K562 (cell line): ENCODE measurements at regions not wholly inside any gene's neighbourhood (a gene's known extent, or its start where the extent isn't known, plus 50 kb on each side); places are given as distances from the start of the nearest gene placed in this dataset.
A peak's percentile ranks its signal among the peaks of the same experiment; 100 is the strongest.

Experiments used
- ADNP ChIP-seq: fragments of 200-800 bp; sonication (Bioruptor generic); IDR thresholded peaks from 2 replicates; pipeline ENCODE4 v1.6.1; 2016; ENCODE audit warnings: missing genetic modification characterization, missing compliant biosample characterization
- BCOR ChIP-seq: fragments of 450-650 bp; IDR thresholded peaks from 2 replicates; pipeline ENCODE4 v1.6.1; 2016
- BRD9 ChIP-seq: fragments of 450-650 bp; IDR thresholded peaks from 2 replicates; pipeline ENCODE4 v1.6.1; 2018; ENCODE audit warnings: low read depth; ENCODE audit not compliant: partially characterized antibody
- ESRRA ChIP-seq: fragments of 450-650 bp; IDR thresholded peaks from 2 replicates; pipeline ENCODE4 v1.6.1; 2014; ENCODE audit warnings: low read depth, mild to moderate bottlenecking, moderate library complexity, borderline replicate concordance
- FOXJ3 ChIP-seq: sonication (generic); formaldehyde crosslinking; IDR thresholded peaks from 2 replicates; pipeline ENCODE4 v1.4.0; 2020; ENCODE audit warnings: mild to moderate bottlenecking, missing genetic modification reagents
- GABPA ChIP-seq: fragments of 200-800 bp; sonication (Bioruptor generic); conservative IDR thresholded peaks from 2 replicates; pipeline ENCODE4 v1.6.1; 2016; ENCODE audit warnings: low read depth, missing genetic modification characterization, missing compliant biosample characterization
- MEIS2 ChIP-seq: fragments of 450-650 bp; IDR thresholded peaks from 2 replicates; pipeline ENCODE4 v1.6.1; 2014; ENCODE audit warnings: mild to moderate bottlenecking; ENCODE audit not compliant: partially characterized antibody
- NCOA6 ChIP-seq: fragments of 450-650 bp; IDR thresholded peaks from 2 replicates; pipeline ENCODE4 v1.6.1; 2017; ENCODE audit warnings: mild to moderate bottlenecking
- PTBP1 ChIP-seq: fragments of 200-400 bp; formaldehyde crosslinking; IDR thresholded peaks from 2 replicates; pipeline ENCODE4 v1.6.1; 2017; ENCODE audit warnings: low read depth, low read length
- PURB ChIP-seq: sonication (generic); formaldehyde crosslinking; IDR thresholded peaks from 2 replicates; pipeline ENCODE4 v1.9.0; 2021; ENCODE audit warnings: low read depth, mild to moderate bottlenecking, missing genetic modification reagents
- SMARCA5 ChIP-seq: fragments of 450-650 bp; IDR thresholded peaks from 2 replicates; pipeline ENCODE4 v1.6.1; 2016
- TCFL5 ChIP-seq: fragments of 250-450 bp; sonication (Bioruptor Pico); conservative IDR thresholded peaks from 2 replicates; pipeline ENCODE4 v1.6.1; 2021; ENCODE audit warnings: mild to moderate bottlenecking, moderate library complexity, matching md5 sums
- TRIM24 ChIP-seq, 2 experiments: fragments of 450-650 bp; IDR thresholded peaks; 2 replicates each; pipeline ENCODE4 v1.6.1; 2016
- YY1 ChIP-seq, 3 experiments: IDR thresholded peaks; 2 replicates each; pipeline ENCODE4 v1.6.1; 2011; ENCODE audit warnings: low read length in 2 of 3, mild to moderate bottlenecking in 2 of 3, moderate library complexity in 2 of 3, borderline replicate concordance in 1 of 3, control low read depth in 1 of 3, low read depth in 1 of 3; ENCODE audit not compliant: insufficient read depth in 3 of 3, insufficient replicate concordance in 2 of 3, control insufficient read depth in 1 of 3, insufficient read length in 1 of 3; ENCODE audit errors: extremely low read depth in 1 of 3
- ZBTB8A ChIP-seq: fragments of 450-650 bp; IDR thresholded peaks from 2 replicates; pipeline ENCODE4 v1.6.1; 2018; ENCODE audit warnings: mild to moderate bottlenecking, moderate library complexity; ENCODE audit not compliant: partially characterized antibody
- ZNF175 ChIP-seq: fragments of 200-800 bp; sonication (Bioruptor generic); IDR thresholded peaks from 2 replicates; pipeline ENCODE4 v1.6.1; 2016; ENCODE audit warnings: low read depth, mild to moderate bottlenecking, missing genetic modification characterization, missing compliant biosample characterization
- ZNF239 ChIP-seq: fragments of 250-450 bp; sonication (Bioruptor Pico); IDR thresholded peaks from 2 replicates; pipeline ENCODE4 v1.4.0; 2020; ENCODE audit warnings: mild to moderate bottlenecking
- ZNF644 ChIP-seq: fragments of 200-800 bp; sonication (Bioruptor generic); IDR thresholded peaks from 2 replicates; pipeline ENCODE4 v1.6.1; 2016; ENCODE audit warnings: low read depth, missing genetic modification characterization, missing compliant biosample characterization
- TF ChIP-seq, protein P1 (sequence below): fragments of 250-450 bp; sonication (Bioruptor Pico); IDR thresholded peaks from 2 replicates; pipeline ENCODE4 v1.6.1; 2021; ENCODE audit warnings: mild to moderate bottlenecking
- TF ChIP-seq, protein P2 (sequence below), 2 experiments: fragments of 150-350 bp in 1 of 2; IDR thresholded peaks; 2 replicates each; pipeline ENCODE4 v1.6.1; 2012 to 2016; ENCODE audit warnings: low read depth in 2 of 2, low read length in 2 of 2, mild to moderate bottlenecking in 1 of 2, moderate library complexity in 1 of 2
- TF ChIP-seq, protein P3 (sequence below), 3 experiments: IDR thresholded peaks in 2 of 3; conservative IDR thresholded peaks in 1 of 3; 2 replicates each; pipeline ENCODE4 v1.5.1; 2011 to 2012; ENCODE audit warnings: low read length in 3 of 3, mild to moderate bottlenecking in 3 of 3, control low read depth in 2 of 3, improper control_type of control experiment in 1 of 3, inconsistent platforms in 1 of 3, low read depth in 1 of 3, mixed read lengths in 1 of 3, moderate library complexity in 1 of 3; ENCODE audit not compliant: insufficient read depth in 2 of 3
- TF ChIP-seq, protein P4 (sequence below): IDR thresholded peaks from 3 replicates; pipeline ENCODE4 v1.6.1; 2011; ENCODE audit warnings: borderline replicate concordance, mild to moderate bottlenecking; ENCODE audit not compliant: insufficient read length, insufficient read depth

DNA sequence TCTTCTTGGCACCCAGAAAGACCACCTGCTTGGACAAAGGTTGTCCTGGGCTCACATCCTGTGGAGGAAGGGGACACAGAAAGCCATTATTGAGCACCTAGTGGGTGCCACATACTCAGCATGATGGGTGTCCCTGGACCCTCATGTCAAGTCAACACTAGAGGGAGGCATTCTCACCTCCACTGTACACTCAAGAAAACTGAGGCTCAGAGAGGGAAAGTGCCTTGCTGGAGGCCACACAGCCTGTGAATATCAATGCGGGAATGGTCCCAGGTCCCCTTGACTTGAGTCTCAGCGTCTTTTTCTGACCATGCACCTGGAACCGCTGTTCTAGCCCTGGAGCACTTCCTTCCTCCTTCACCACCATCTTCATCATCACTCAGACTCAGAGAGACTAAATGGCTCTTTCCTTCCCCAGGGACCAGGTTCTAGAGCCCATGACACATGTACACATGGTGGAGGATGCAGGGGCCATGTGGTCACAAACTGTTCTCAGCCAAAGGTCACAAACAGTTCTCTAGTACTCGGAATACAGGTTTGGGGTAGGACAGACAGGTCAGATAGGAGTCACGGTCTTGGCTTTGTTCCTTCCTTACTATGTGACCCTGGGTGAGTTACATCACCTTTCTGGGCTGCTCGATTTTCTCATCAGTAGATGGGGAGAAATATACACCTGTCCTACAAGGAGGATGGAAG lies 89.2 kb upstream of the WNT4 start (continued):
- TF ChIP-seq ESRRA (peak; percentile 32; the same call in 1 of the 2 replicates), PURB (no peak), BCOR (peak; percentile 62), YY1 (IDR thresholded peaks at IDR 0.05; ENCODE audit: borderline replicate concordance in 1 of 3, control insufficient read depth in 1 of 3, extremely low read depth in 1 of 3, insufficient read depth in 3 of 3, insufficient read length in 1 of 3, insufficient replicate concordance in 2 of 3, low read depth in 1 of 3, low read length in 2 of 3) (no peak), BRD9 (no peak), ZNF644 (no peak), FOXJ3 (no peak), ZBTB8A (no peak), ZNF175 (CRISPR knock-in tag) (no peak), GABPA (no peak), NCOA6 (no peak), PTBP1 (0 out of 2 replicates have a peak, but pooled peaks have one; percentile 51), MEIS2 (no peak), TCFL5 (CRISPR knock-in tag) (no peak), ADNP (tag) (no peak), TRIM24 (IDR thresholded peaks at IDR 0.05) (no peak), SMARCA5 (peak; percentile 86; the same call in 1 of the 2 replicates), ZNF239 (no peak)
- TF ChIP-seq, protein P1, sequence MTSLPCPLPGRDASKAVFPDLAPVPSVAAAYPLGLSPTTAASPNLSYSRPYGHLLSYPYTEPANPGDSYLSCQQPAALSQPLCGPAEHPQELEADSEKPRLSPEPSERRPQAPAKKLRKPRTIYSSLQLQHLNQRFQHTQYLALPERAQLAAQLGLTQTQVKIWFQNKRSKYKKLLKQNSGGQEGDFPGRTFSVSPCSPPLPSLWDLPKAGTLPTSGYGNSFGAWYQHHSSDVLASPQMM (CRISPR knock-in tag) = no peak
- TF ChIP-seq, protein P2, sequence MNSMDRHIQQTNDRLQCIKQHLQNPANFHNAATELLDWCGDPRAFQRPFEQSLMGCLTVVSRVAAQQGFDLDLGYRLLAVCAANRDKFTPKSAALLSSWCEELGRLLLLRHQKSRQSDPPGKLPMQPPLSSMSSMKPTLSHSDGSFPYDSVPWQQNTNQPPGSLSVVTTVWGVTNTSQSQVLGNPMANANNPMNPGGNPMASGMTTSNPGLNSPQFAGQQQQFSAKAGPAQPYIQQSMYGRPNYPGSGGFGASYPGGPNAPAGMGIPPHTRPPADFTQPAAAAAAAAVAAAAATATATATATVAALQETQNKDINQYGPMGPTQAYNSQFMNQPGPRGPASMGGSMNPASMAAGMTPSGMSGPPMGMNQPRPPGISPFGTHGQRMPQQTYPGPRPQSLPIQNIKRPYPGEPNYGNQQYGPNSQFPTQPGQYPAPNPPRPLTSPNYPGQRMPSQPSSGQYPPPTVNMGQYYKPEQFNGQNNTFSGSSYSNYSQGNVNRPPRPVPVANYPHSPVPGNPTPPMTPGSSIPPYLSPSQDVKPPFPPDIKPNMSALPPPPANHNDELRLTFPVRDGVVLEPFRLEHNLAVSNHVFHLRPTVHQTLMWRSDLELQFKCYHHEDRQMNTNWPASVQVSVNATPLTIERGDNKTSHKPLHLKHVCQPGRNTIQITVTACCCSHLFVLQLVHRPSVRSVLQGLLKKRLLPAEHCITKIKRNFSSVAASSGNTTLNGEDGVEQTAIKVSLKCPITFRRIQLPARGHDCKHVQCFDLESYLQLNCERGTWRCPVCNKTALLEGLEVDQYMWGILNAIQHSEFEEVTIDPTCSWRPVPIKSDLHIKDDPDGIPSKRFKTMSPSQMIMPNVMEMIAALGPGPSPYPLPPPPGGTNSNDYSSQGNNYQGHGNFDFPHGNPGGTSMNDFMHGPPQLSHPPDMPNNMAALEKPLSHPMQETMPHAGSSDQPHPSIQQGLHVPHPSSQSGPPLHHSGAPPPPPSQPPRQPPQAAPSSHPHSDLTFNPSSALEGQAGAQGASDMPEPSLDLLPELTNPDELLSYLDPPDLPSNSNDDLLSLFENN (IDR thresholded peaks at IDR 0.05; ENCODE audit: low read depth in 2 of 2, low read length in 2 of 2) = no peak
- TF ChIP-seq, protein P3, sequence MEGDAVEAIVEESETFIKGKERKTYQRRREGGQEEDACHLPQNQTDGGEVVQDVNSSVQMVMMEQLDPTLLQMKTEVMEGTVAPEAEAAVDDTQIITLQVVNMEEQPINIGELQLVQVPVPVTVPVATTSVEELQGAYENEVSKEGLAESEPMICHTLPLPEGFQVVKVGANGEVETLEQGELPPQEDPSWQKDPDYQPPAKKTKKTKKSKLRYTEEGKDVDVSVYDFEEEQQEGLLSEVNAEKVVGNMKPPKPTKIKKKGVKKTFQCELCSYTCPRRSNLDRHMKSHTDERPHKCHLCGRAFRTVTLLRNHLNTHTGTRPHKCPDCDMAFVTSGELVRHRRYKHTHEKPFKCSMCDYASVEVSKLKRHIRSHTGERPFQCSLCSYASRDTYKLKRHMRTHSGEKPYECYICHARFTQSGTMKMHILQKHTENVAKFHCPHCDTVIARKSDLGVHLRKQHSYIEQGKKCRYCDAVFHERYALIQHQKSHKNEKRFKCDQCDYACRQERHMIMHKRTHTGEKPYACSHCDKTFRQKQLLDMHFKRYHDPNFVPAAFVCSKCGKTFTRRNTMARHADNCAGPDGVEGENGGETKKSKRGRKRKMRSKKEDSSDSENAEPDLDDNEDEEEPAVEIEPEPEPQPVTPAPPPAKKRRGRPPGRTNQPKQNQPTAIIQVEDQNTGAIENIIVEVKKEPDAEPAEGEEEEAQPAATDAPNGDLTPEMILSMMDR (IDR thresholded peaks at IDR 0.05 in 2 of 3, conservative IDR thresholded peaks at IDR 0.05 in 1 of 3; ENCODE audit: insufficient read depth in 2 of 3, low read depth in 1 of 3, low read length in 3 of 3) = peak; percentile 32 to 51 (median 46); a peak in 5 of 6 replicates
- TF ChIP-seq, protein P4, sequence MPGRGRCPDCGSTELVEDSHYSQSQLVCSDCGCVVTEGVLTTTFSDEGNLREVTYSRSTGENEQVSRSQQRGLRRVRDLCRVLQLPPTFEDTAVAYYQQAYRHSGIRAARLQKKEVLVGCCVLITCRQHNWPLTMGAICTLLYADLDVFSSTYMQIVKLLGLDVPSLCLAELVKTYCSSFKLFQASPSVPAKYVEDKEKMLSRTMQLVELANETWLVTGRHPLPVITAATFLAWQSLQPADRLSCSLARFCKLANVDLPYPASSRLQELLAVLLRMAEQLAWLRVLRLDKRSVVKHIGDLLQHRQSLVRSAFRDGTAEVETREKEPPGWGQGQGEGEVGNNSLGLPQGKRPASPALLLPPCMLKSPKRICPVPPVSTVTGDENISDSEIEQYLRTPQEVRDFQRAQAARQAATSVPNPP = no peak
